GM12872 (cell line): ENCODE measurements at regions not wholly inside any gene's neighbourhood (a gene's known extent, or its start where the extent isn't known, plus 50 kb on each side); places are given as distances from the start of the nearest gene placed in this dataset.

Source experiments
- CTCF ChIP-seq: IDR thresholded peaks from 3 replicates; pipeline ENCODE4 v1.5.1; 2011; ENCODE audit warnings: low read depth, mild to moderate bottlenecking, low read length, moderate library complexity; ENCODE audit not compliant: insufficient read depth

- no peak for TF ChIP-seq CTCF
Measured at GRCh38 chr6:14031516-14031915, 86.1 kb upstream of the CD83 start.

DNA sequence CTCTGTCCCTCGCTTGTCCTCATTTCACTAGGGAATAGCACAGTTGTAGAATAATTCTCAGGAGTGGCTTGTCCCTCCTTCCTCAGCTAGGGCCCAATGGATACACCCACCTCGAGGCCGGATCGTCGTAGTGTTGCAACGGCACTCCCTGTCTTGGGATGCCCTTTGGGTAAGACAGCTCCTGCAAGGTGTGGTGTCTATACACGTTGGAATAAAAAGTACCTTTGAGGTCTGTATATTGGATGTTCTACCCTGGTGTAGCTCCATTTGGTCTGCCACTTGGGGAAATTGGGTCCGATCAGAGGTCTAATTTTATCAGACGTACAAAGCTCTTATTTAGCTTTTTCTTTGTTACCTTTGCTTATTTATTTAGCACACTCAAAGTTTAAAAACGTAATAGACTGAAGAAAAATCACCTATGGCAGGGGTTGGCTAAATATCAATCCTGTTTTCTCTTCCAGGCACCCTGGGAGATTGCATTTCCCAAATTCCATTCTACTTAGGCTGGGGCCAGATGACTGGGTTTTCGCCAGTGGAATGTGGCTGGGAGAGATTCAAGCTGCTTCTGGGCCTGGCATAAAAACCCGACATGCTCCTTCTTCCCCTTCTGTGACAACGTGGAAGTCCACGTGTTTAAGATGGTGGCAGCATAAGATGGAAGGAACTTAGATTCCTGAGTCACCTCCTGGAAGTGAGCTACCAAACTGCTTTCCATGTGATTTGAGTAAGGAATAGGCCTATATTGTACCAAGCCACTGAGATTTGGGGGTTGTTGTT lies 82.3 kb upstream of the CD83 start:
- TF ChIP-seq CTCF, result no peak

DNA sequence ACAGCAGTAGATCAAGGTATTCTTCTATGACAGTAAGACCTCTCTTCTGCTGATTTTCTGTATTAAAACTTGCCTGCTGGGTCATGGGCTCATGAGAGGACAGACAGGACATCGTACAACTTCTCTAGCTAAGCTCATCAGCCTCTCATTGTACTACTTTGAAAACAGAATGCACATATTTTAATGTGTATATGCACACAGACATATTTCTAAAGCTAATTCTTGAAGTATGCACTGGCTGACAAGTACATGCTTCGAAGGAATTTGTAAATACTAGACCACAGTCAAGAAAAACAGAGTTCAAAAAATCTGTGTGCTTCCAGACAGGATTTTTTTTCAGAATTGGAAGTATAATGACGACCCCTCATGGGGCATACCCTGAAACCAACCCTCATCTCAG lies 81.7 kb upstream of the CD83 start:
- TF ChIP-seq CTCF, result no peak

GRCh38 chr6:14036911-14037310 lies 80.7 kb upstream of the CD83 start:
- no peak for TF ChIP-seq CTCF

DNA sequence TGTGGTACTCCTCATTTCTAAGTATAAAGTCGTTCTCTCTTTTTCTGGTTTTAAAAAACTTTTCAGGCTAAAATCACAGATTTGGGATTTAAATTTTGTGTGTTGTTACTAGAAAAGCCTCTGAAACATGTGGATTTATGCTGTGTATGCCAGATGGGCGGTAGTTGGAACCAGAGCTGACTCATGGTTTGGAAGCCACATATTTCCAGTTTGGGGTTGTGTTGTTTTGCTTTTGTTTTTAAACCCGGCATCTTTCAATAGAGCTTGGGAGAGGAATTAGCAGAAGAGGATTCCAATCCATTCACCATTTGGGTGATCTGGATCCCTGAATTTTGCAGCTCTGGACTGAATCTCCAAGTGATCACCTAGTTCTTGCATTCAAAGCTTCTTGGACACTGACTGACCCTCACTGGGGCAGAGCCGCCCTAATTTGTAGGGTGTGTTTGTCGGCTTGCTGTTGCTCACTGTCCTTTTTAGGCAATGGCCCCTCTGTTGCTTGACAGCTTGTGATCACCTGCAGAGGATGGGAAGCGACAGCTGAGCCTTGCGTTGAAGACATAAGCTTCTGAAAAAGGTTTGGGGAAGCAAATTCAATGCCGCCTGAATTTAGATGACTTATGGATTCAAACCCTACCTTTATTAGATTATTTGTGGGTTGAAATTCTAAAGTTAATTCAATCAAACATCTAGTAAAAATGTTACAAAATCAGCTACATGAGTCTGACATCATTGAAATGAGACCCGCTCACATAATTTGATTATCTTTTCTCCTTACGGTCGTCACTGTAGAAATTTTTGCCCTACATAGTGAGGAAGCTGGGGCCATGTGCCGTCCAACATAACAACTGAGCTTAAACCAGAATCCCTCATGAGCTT lies 79.9 kb upstream of the CD83 start:
- no peak for TF ChIP-seq CTCF

DNA sequence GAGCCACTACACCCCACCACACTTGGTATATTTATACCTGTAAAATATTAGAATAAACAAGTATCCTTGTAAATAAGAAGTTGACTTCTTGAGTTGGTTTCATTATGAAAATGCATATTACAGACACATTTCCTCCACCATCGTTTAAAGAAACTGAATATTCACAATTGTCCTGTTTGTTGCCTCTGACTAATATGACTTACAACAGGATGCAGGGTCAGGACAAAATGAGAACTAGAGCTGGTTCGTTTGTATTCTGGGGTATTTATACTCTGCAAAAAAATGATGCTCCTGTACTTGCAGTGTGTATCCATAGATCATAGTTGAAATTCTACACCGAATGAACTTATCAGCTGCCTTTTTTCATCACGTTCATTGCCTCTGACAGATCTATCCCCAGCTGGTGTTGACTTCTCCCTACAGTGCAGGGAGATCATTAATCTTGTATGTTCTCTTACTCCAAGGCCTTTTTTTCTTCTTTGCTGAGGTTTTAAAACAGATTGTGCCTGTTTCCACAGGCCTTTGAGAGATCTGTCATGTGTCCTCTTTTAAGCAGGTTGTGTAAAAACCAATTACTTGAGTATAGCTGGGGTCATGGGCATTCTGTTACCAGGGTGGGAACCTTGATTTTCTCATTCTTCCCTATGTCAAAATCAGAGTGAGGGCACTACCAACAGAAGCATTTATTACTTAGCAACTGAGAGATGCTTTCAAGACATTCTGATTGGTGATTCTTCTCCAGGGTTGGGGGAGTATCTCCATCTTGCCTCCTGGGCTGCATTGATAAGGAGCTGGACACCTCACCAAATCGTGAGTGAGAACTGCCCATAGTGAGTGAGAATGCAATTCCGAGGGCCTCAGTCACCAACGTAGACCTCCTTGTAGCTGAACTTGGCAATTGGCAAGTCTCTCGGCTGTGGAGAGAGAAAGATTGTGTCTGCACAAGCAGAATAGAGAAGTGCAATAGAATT lies 78.8 kb upstream of the CD83 start:
- no peak for TF ChIP-seq CTCF
